Endothelial cell of umbilical vein (primary cell): ENCODE measurements at regions not wholly inside any gene's neighbourhood (a gene's known extent, or its start where the extent isn't known, plus 50 kb on each side); places are given as distances from the start of the nearest gene placed in this dataset.
A peak's percentile ranks its signal among the peaks of the same experiment; 100 is the strongest.

Experiments used
- BruUV-seq: library from RNA; stranded (reverse); fragments of 400-500 nt; replicated peaks from 2 replicates; lab custom pipeline; 2021; lab: Mats Ljungman, UMichigan
- CTCF ChIA-PET: fragments of 300-600, 350-600 bp; sonication (Branson Sonifier 250); formaldehyde crosslinking; loops from one replicate; lab custom pipeline; 2021; ENCODE audit warnings: antibody characterized with exemption, inconsistent platforms; lab: Charles Lee
- POLR2A ChIA-PET: fragments of 300-600, 350-600 bp; sonication (Branson Sonifier 250); formaldehyde crosslinking; loops from one replicate; lab custom pipeline; 2021; ENCODE audit warnings: antibody characterized with exemption, inconsistent platforms; lab: Charles Lee
- DNase-seq: peaks from one replicate; pipeline ENCODE4 v3.0.0-alpha.2; 2011; ENCODE audit warnings: low read depth, low spot score
- FAIRE-seq: peaks from 2 replicates; lab custom pipeline; 2011; peaks lifted over from hg19 to GRCh38; lab: Jason Lieb, UNC
- H2AFZ ChIP-seq: 2 replicates; pipeline ENCODE4 v1.6.0; 2012; ENCODE audit warnings: low read depth, low read length, control low read depth, inconsistent platforms
- H3K27ac ChIP-seq: 2 replicates; pipeline ENCODE4 v1.5.1; 2011; ENCODE audit warnings: low read depth, mild to moderate bottlenecking, control low read depth, low read length, moderate library complexity; ENCODE audit not compliant: insufficient read depth
- H3K27me3 ChIP-seq, 2 experiments: 2 replicates each; pipeline versions ENCODE4 v1.6.0 to v1.6.1; 2011; ENCODE audit warnings: low read length in 2 of 2, mixed read lengths in 1 of 2; ENCODE audit not compliant: control insufficient read depth in 2 of 2, insufficient read depth in 2 of 2
- H3K36me3 ChIP-seq, 2 experiments: 2 replicates in 1 of 2; 3 replicates in 1 of 2; pipeline ENCODE4 v1.5.1; 2011; ENCODE audit warnings: low read length in 2 of 2, mild to moderate bottlenecking in 1 of 2, moderate library complexity in 1 of 2; ENCODE audit not compliant: control insufficient read depth in 2 of 2, insufficient read depth in 2 of 2; ENCODE audit errors: extremely low read depth in 1 of 2
- H3K4me1 ChIP-seq: 3 replicates; pipeline ENCODE4 v1.5.1; 2011; ENCODE audit warnings: mild to moderate bottlenecking, low read length; ENCODE audit not compliant: control insufficient read depth, insufficient read depth; ENCODE audit errors: extremely low read depth
- H3K4me2 ChIP-seq: 2 replicates; pipeline ENCODE4 v1.6.1; 2011; ENCODE audit warnings: low read length, control low read depth, mixed read lengths; ENCODE audit not compliant: insufficient read depth
- H3K4me3 ChIP-seq, 3 experiments: fragments of 200-600 bp in 1 of 3; sonication (generic), shearing (Covaris generic) in 1 of 3; replicated peaks in 1 of 3; 2 replicates each; pipeline ENCODE4 v1.5.1; 2011 to 2016; ENCODE audit warnings: control low read depth in 3 of 3, low read length in 3 of 3, mild to moderate bottlenecking in 2 of 3, inconsistent platforms in 1 of 3, low read depth in 1 of 3, moderate library complexity in 1 of 3; ENCODE audit not compliant: insufficient read depth in 1 of 3
- H3K79me2 ChIP-seq: 2 replicates; pipeline ENCODE4 v1.6.0; 2012; ENCODE audit warnings: low read length, inconsistent platforms; ENCODE audit not compliant: control insufficient read depth, insufficient read depth
- H3K9ac ChIP-seq: replicated peaks from 2 replicates; pipeline ENCODE3; 2011; ENCODE audit warnings: low read length, control low read depth; ENCODE audit not compliant: insufficient read depth; ENCODE audit errors: extremely low read depth
- H3K9me1 ChIP-seq: replicated peaks from 3 replicates; pipeline ENCODE4 v1.6.0; 2011; ENCODE audit warnings: mild to moderate bottlenecking, low read length; ENCODE audit not compliant: control insufficient read depth, insufficient read depth; ENCODE audit errors: extremely low read depth
- H3K9me3 ChIP-seq: replicated peaks from 2 replicates; pipeline ENCODE4 v1.5.1; 2012; ENCODE audit warnings: low read length, inconsistent platforms; ENCODE audit not compliant: control insufficient read depth, insufficient read depth
- H4K20me1 ChIP-seq: replicated peaks from 2 replicates; pipeline ENCODE3; 2011; ENCODE audit warnings: mild to moderate bottlenecking, low read length; ENCODE audit not compliant: control insufficient read depth, insufficient read depth; ENCODE audit errors: extremely low read depth
- CTCF ChIP-seq, 2 donors: IDR thresholded peaks; 1 replicate in 1 of 2; 2 replicates in 1 of 2; pipeline ENCODE4 v1.5.1; 2011; ENCODE audit warnings: low read length in 2 of 2, mild to moderate bottlenecking in 2 of 2, moderate library complexity in 2 of 2, control low read depth in 1 of 2, inconsistent platforms in 1 of 2, low read depth in 1 of 2; ENCODE audit not compliant: insufficient read depth in 1 of 2; ENCODE audit errors: extremely low read depth in 1 of 2
- EZH2 ChIP-seq: IDR thresholded peaks from 2 replicates; pipeline ENCODE4 v1.6.1; 2012; ENCODE audit warnings: borderline replicate concordance, low read depth, mild to moderate bottlenecking, moderate library complexity, low read length, inconsistent platforms; ENCODE audit not compliant: severe bottlenecking
- FOS ChIP-seq: IDR thresholded peaks from 2 replicates; pipeline ENCODE4 v1.6.1; 2011; ENCODE audit warnings: mild to moderate bottlenecking, low read length, moderate library complexity, borderline replicate concordance; ENCODE audit not compliant: insufficient read depth
- GATA2 ChIP-seq: IDR thresholded peaks from 2 replicates; pipeline ENCODE4 v1.7.0; 2011; ENCODE audit warnings: low read depth, mild to moderate bottlenecking, moderate library complexity, mixed read lengths, low read length; ENCODE audit not compliant: insufficient read length, insufficient read depth
- JUN ChIP-seq: IDR thresholded peaks from 2 replicates; pipeline ENCODE4 v1.6.1; 2011; ENCODE audit warnings: borderline replicate concordance, low read depth; ENCODE audit not compliant: insufficient read length, insufficient read depth
- MAX ChIP-seq: IDR thresholded peaks from 2 replicates; pipeline ENCODE4 v1.6.1; 2011; ENCODE audit not compliant: insufficient read depth, insufficient read length
- MYC ChIP-seq: IDR thresholded peaks from one replicate; pipeline ENCODE4 v1.6.1; 2011; ENCODE audit warnings: mild to moderate bottlenecking, low read depth, low read length
- POLR2A ChIP-seq: IDR thresholded peaks from 2 replicates; pipeline ENCODE4 v1.6.1; 2012; ENCODE audit warnings: low read depth, mild to moderate bottlenecking, control low read depth, low read length
- POLR2AphosphoS5 ChIP-seq: IDR thresholded peaks from 2 replicates; pipeline ENCODE4 v1.6.1; 2012; ENCODE audit warnings: low read depth, mild to moderate bottlenecking, control low read depth, low read length, moderate library complexity; ENCODE audit not compliant: insufficient read depth
- dilution Hi-C: fragments of 300-500 bp; cut with MboI; formaldehyde crosslinking; loops from one replicate; pipeline ENCODE4 v1.15.0; 2019; ENCODE audit warnings: low sequenced_read_pairs; ENCODE audit not compliant: extremely low pct_ligation_motif_present
- intact Hi-C: fragments of 100-400 bp; cut with micrococcal nuclease; formaldehyde crosslinking; loops from one replicate; pipeline ENCODE4 v1.10.0; 2022

- no peaks in the 10 kb centered on the region for H3K9me3 ChIP-seq
- no peak overlapping the region for H3K4me2 ChIP-seq
- H4K20me1 ChIP-seq, result no peaks in the 10 kb centered on the region
- H3K4me1 ChIP-seq, result no peaks in the 10 kb centered on the region
- H3K9ac ChIP-seq, result no peak overlapping the region
- H3K27me3 ChIP-seq, result no peaks in the 10 kb centered on the region
- H3K36me3 ChIP-seq, result no peaks in the 10 kb centered on the region
- TF ChIP-seq MYC (no peak), CTCF (IDR thresholded peaks at IDR 0.05; ENCODE audit: extremely low read depth in 1 of 2, insufficient read depth in 1 of 2, low read depth in 1 of 2, low read length in 2 of 2) (no peak), FOS (no peak), POLR2AphosphoS5 (no peak)
- no TSS peak for BruUV-seq
- ChIA-PET POLR2A (interaction anchor here (0.6 kb wide), 1 partner anchor 355 kb away, joined by 3 read pairs; no protein-coding TSS in a partner anchor), CTCF (no interaction called here)
- FAIRE-seq, result no peak
- intact Hi-C loops (no loop called here), dilution Hi-C loops (no loop called here)
- no peaks in the 10 kb centered on the region for H3K79me2 ChIP-seq
- H3K9me1 ChIP-seq, result no peaks in the 10 kb centered on the region
- DNase-seq, result peak; percentile 47
- no peak overlapping the region for H3K27ac ChIP-seq
- no peak overlapping the region for H3K4me3 ChIP-seq
- H2AFZ ChIP-seq, result no peak overlapping the region
These were observed 129.1 kb downstream of the SEPTIN14 start for GRCh38 chr7:55733241-55734140.

- dilution Hi-C loops, result no loop called here
- POLR2A ChIA-PET, result no interaction called here
- no peak for FAIRE-seq
These were observed 130.6 kb downstream of the SEPTIN14 start for GRCh38 chr7:55731931-55732330.

More at GRCh38 chr7:55731931-55732330, 130.6 kb downstream of the SEPTIN14 start:
- Histone ChIP-seq H2AFZ (no peak overlapping the region), H3K36me3 (no peaks in the 10 kb centered on the region), H4K20me1 (no peaks in the 10 kb centered on the region), H3K9me1 (no peaks in the 10 kb centered on the region), H3K4me2 (no peak overlapping the region), H3K9ac (no peak overlapping the region), H3K27me3 (no peaks in the 10 kb centered on the region), H3K79me2 (no peaks in the 10 kb centered on the region), H3K9me3 (no peaks in the 10 kb centered on the region), H3K4me1 (no peaks in the 10 kb centered on the region), H3K4me3 (no peak overlapping the region), H3K27ac (no peak overlapping the region)
- BruUV-seq, result no TSS peak
- DNase-seq, result no peak
- no peak for TF ChIP-seq POLR2A
- no peak for TF ChIP-seq CTCF (IDR thresholded peaks at IDR 0.05; ENCODE audit: extremely low read depth in 1 of 2, insufficient read depth in 1 of 2, low read depth in 1 of 2, low read length in 2 of 2)
- TF ChIP-seq MYC, result no peak
- no peak for TF ChIP-seq EZH2
- TF ChIP-seq JUN, result no peak
- no peak for TF ChIP-seq POLR2AphosphoS5
- no peak for TF ChIP-seq MAX
- TF ChIP-seq FOS, result no peak
- no peak for TF ChIP-seq GATA2
- CTCF ChIA-PET, result no interaction called here
- intact Hi-C loops, result no loop called here
